Motor neuron (in vitro differentiated cells): ENCODE measurements at regions not wholly inside any gene's neighbourhood (a gene's known extent, or its start where the extent isn't known, plus 50 kb on each side); places are given as distances from the start of the nearest gene placed in this dataset.

ENCODE experiments used
- ATAC-seq, 8 experiments: fragments of 200-7000 bp; cut with Tn5 transposase; replicated peaks in 6 of 8; 2 replicates each; pipeline ENCODE4 v1.8.0; 2021; ENCODE audit warnings: mild to moderate bottlenecking in 8 of 8, moderate library complexity in 8 of 8
- H3K27ac ChIP-seq, 2 donors: fragments of 250-450 bp; sonication (Bioruptor Pico); 2 replicates each; pipeline ENCODE4 v1.9.0; 2021; ENCODE audit warnings: antibody characterized with exemption in 2 of 2, mild to moderate bottlenecking in 2 of 2, moderate library complexity in 1 of 2
- H3K4me1 ChIP-seq, 2 donors: fragments of 250-450 bp; sonication (Bioruptor Pico); replicated peaks in 1 of 2; 2 replicates each; pipeline ENCODE4 v1.6.1; 2021; ENCODE audit warnings: antibody characterized with exemption in 2 of 2, mild to moderate bottlenecking in 2 of 2, moderate library complexity in 1 of 2
- H3K4me3 ChIP-seq, 5 donors: fragments of 250-450 bp; sonication (Bioruptor Pico); 2 replicates each; pipeline ENCODE4 v1.9.0; 2021; ENCODE audit warnings: antibody characterized with exemption in 5 of 5, mild to moderate bottlenecking in 5 of 5, moderate library complexity in 4 of 5
- WGBS, 10 experiments: fragments of 450-650 bp; shearing (Covaris generic); methylation state at CpG; one replicate each; pipeline ENCODE4 v1.0.0; 2022; 5-methylcytosine and 5-hydroxymethylcytosine counted together
- in situ Hi-C, 9 experiments: fragments of 400-800 bp; cut with MboI; loops; one replicate each; pipeline ENCODE4 v1.15.0; 2021; ENCODE audit warnings: low sequenced_read_pairs in 9 of 9, low pct_unique_long_range_greater_than_20kb in 2 of 9; ENCODE audit not compliant: unreplicated experiment in 9 of 9

DNA sequence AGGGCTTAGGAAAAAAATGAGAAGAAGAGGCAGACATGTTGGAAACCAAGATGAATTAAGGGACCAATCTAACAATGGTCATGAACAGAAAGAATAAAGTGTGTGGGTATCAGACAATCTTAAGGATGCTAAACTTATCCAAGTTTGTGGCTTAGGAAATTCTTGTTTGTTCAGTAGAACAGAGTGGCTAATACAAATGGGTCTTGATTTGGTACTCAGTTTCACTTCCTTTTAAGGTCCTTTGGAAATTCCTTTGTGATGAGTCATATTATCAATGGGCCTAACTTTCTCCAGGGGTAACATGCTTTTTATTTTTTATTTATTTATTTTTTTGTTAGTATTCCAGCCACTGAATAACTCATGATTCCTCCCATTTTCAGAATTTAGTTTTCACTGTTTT lies 1154.7 kb upstream of the FLRT2 start:
- in situ Hi-C loops = no loop called here
- ATAC-seq = no peak
- H3K27ac ChIP-seq = no peak overlapping the region

DNA sequence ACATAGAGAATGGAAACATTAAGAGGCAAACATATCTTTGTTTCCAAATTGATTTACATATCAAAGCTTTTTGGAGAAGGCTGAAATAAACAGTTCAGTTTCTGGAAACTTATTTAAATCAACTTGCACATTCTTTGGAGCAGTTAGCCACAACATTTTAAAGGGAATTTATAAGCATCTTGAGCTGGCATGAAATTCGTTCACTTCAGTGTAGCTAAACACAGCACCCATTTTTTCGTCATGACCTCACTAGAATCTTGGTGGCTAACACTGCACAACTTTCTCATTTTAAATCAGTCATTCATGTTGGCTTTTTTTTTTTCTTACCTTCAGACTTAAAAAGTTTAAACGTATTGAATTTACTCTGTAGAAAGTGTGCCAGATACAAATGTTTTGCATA lies 1139.9 kb upstream of the FLRT2 start:
- WGBS, 10 experiments = 0 to 88% (median 77%) methylated on average over 1 to 3 of the region's 3 CpGs
- Histone ChIP-seq H3K27ac (no peak overlapping the region), H3K4me1 (no peaks in the 10 kb centered on the region), H3K4me3 (no peak overlapping the region)
- no peak for ATAC-seq
- in situ Hi-C loops = no loop called here

More for the DNA sequence above, 1154.7 kb upstream of the FLRT2 start:
- no peak overlapping the region for H3K4me3 ChIP-seq
- no peaks in the 10 kb centered on the region for H3K4me1 ChIP-seq

GRCh38 chr14:84397631-84398030 lies 1132.3 kb upstream of the FLRT2 start:
- Histone ChIP-seq H3K27ac (no peak overlapping the region), H3K4me1 (no peaks in the 10 kb centered on the region), H3K4me3 (no peak overlapping the region)
- no peak for ATAC-seq
- in situ Hi-C loops = no loop called here
- 0 to 100% (median 44%) methylated on average over 1 to 3 of the region's 3 CpGs; no CpG with 5 or more reads in 3 of the 10 experiments for WGBS, 10 experiments

- H3K27ac ChIP-seq = no peak overlapping the region
- 92 to 100% (median 96%) methylated on average over 5 to 40 of the region's 62 CpGs; no CpG with 5 or more reads in 6 of the 10 experiments for WGBS, 10 experiments
- H3K4me3 ChIP-seq = no peak overlapping the region
- ATAC-seq = no peak
- in situ Hi-C loops = no loop called here
- H3K4me1 ChIP-seq = peaks cover 0 to 2% of the 10 kb centered on the region in 2 donors
Observed at GRCh38 chr14:84399296-84399910, 1130.5 kb upstream of the FLRT2 start.

GRCh38 chr14:84401631-84402030 lies 1128.3 kb upstream of the FLRT2 start:
- Histone ChIP-seq H3K4me1 (peaks cover 0 to 7% of the 10 kb centered on the region in 2 donors), H3K4me3 (no peak overlapping the region), H3K27ac (no peak overlapping the region)
- 0 to 100% (median 78%) methylated on average over 1 to 3 of the region's 3 CpGs; no CpG with 5 or more reads in 1 of the 10 experiments for WGBS, 10 experiments
- no peak for ATAC-seq
- in situ Hi-C loops = no loop called here

GRCh38 chr14:84403585-84403984 lies 1126.4 kb upstream of the FLRT2 start:
- peaks cover 0 to 7% of the 10 kb centered on the region in 2 donors for H3K4me1 ChIP-seq
- no peak for ATAC-seq

DNA sequence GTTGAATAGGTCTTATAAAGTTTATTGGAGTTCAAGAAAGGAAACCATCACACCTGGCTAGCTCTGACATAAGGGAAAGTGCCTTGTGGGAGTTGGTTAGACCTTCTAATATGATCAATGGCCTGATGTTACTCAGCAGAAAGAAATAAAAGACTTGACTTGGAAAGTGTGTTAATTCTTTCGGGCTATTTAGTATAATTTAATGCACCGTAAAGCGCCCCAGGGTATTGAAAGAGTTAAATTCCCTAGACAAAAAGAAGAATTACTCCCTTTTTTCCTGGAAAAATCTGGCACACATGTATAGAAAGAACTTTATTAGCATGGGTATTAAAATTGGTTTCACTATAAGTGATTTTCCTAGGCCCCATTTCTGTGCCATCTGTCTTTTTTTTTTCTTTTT lies 1125.7 kb upstream of the FLRT2 start:
- in situ Hi-C loops = no loop called here
- Histone ChIP-seq H3K4me3 (no peak overlapping the region), H3K27ac (no peak overlapping the region), H3K4me1 (peaks cover 0 to 7% of the 10 kb centered on the region in 2 donors)
- ATAC-seq = no peak
- 44 to 100% (median 89%) methylated on average over 2 to 3 of the region's 3 CpGs; no CpG with 5 or more reads in 2 of the 10 experiments for WGBS, 10 experiments

More at GRCh38 chr14:84403585-84403984, 1126.4 kb upstream of the FLRT2 start:
- WGBS, 10 experiments = 14 to 100% (median 75%) methylated on average over 1 to 2 of the region's 2 CpGs; no CpG with 5 or more reads in 2 of the 10 experiments
- Histone ChIP-seq H3K27ac (no peak overlapping the region), H3K4me3 (no peak overlapping the region)
- in situ Hi-C loops = no loop called here

DNA sequence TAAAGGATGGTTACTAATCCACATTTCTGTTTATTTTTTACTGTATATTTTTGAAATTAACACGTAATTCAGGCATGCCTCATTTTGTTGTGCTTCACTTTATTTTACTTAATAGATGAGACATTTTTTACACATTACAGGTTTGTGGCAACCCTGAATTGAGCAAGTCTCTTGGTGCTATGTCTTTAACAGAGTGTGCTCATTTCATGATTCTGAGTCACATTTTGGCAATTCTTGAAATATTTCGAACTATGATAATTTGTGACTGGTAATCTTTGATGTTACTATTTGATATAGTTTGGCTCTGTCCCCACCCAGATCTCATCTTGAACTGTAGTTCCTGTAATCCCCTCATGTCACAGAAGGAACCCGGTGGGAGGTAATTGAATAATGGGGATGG lies 1120.5 kb upstream of the FLRT2 start:
- 8 to 87% (median 52%) methylated on average over 2 to 3 of the region's 3 CpGs; no CpG with 5 or more reads in 3 of the 10 experiments for WGBS, 10 experiments
- ATAC-seq = no peak
- no peak overlapping the region for H3K27ac ChIP-seq
- H3K4me3 ChIP-seq = no peak overlapping the region
- peaks cover 0 to 5% of the 10 kb centered on the region in 2 donors for H3K4me1 ChIP-seq
- in situ Hi-C loops = no loop called here

DNA sequence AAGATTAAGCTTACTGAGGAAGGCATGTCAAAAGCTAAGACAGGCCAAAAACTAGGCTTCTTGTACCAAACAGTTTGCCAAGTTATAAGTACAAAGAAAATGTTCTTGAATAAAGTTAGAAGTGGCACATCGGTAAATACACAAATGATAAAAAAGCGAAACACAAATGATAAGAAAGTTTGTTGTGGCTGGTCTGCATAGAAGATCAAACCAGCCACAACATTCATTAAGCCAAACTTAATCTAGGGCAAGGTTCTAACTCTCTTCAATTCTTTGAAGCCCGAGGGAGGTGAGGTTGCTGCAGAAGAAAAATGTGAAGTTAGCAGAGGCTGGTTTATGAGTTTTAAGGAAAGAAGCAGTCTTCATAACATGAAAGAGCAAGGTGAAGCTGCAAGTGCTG lies 1119.6 kb upstream of the FLRT2 start:
- no peak overlapping the region for H3K27ac ChIP-seq
- no peak overlapping the region for H3K4me3 ChIP-seq
- WGBS, 10 experiments = 34 to 100% (median 92%) methylated on average over 2 to 3 of the region's 3 CpGs; no CpG with 5 or more reads in 1 of the 10 experiments
- in situ Hi-C loops = no loop called here
- no peaks in the 10 kb centered on the region for H3K4me1 ChIP-seq
- ATAC-seq = no peak

- Histone ChIP-seq H3K4me3 (no peak overlapping the region), H3K4me1 (no peaks in the 10 kb centered on the region), H3K27ac (no peak overlapping the region)
- WGBS, 10 experiments = 6 to 100% (median 82%) methylated on average over 1 to 2 of the region's 2 CpGs; no CpG with 5 or more reads in 1 of the 10 experiments
- in situ Hi-C loops = no loop called here
- ATAC-seq = no peak
Observed at GRCh38 chr14:84420221-84420620, 1109.7 kb upstream of the FLRT2 start.

GRCh38 chr14:84421621-84422020 lies 1108.3 kb upstream of the FLRT2 start:
- H3K4me1 ChIP-seq = no peaks in the 10 kb centered on the region
- ATAC-seq = no peak
- H3K4me3 ChIP-seq = no peak overlapping the region
- in situ Hi-C loops = no loop called here
- no peak overlapping the region for H3K27ac ChIP-seq

DNA sequence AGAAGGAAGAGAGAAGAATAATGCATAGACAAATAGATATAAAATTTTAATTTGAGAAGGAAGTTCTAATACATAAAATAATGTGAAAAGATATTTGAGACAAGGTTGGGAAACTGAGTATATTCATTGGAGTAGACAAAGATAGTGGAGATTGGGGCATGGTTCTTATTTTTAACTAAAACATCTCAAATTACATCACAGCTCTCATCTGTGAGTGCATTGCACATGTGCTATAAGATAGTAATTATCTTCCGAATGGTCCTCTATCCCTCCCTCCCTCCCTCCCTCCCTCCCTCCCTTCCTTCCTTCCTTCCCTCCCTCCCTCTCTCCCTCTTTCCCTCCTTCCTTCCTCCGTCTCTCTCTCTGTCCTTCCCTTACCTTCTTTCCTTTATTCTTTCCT lies 1104.0 kb upstream of the FLRT2 start:
- H3K27ac ChIP-seq = no peak overlapping the region
- ATAC-seq = no peak
- 30 to 100% (median 57%) methylated on average over 1 to 2 of the region's 2 CpGs; no CpG with 5 or more reads in 6 of the 10 experiments for WGBS, 10 experiments
- in situ Hi-C loops = no loop called here
- no peak overlapping the region for H3K4me3 ChIP-seq
- H3K4me1 ChIP-seq = no peaks in the 10 kb centered on the region

DNA sequence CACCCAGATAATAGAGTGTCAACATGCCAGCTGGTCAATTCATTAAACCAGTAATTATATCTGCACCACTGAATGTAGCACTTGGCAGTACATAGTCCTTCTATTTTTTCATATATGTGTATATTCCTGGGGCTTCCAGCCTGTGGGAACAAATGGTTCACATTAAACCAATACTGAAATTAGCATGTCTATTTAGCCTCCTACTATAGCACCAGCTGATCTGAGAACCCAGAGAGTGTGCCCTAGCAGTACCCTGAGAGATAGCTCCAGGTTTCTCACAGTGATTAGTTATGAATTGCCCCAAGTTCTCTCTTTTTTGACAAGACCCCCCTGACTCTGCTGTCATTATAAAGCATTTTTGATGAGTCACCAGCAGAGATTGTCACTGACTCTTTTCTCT lies 1097.3 kb upstream of the FLRT2 start:
- Histone ChIP-seq H3K4me3 (no peak overlapping the region), H3K27ac (no peak overlapping the region), H3K4me1 (peaks cover 21 to 30% of the 10 kb centered on the region in 2 donors)
- in situ Hi-C loops = no loop called here
- peak in 5 of 8 experiments; percentile 32 to 70 (median 57) for ATAC-seq

DNA sequence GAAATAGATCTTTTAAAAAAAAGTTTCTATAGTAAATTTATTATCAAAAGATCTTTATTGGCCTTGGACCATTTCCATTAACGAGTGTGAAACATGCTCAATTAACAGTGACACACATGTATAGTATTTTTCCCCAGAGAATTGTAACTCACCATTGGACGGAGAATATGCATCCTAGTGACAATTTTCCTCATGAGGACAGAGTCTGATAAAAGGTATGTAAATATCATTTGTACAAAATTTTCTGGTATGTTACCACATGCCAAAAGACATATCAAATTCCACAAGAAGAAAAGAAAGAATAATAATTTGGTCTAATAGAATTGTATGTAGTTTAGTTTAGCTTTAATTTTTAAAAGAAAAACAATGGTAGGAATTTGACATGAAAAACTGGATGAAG lies 1096.0 kb upstream of the FLRT2 start:
- 0 to 100% (median 86%) methylated on average over 2 of the region's 2 CpGs; no CpG with 5 or more reads in 1 of the 10 experiments for WGBS, 10 experiments
- in situ Hi-C loops = no loop called here
- Histone ChIP-seq H3K4me1 (peaks cover 23 to 30% of the 10 kb centered on the region in 2 donors), H3K4me3 (no peak overlapping the region), H3K27ac (no peak overlapping the region)
- no peak for ATAC-seq
